Neuronal stem cell (in vitro differentiated cells): ENCODE measurements at regions not wholly inside any gene's neighbourhood (a gene's known extent, or its start where the extent isn't known, plus 50 kb on each side); places are given as distances from the start of the nearest gene placed in this dataset.

Experiments
- DNase-seq: peaks from one replicate; pipeline ENCODE4 v3.0.0-alpha.2; 2013; ENCODE audit warnings: low spot score
- H2AFZ ChIP-seq: one replicate; pipeline ENCODE4 v1.6.1; 2013; ENCODE audit warnings: mild to moderate bottlenecking, low read length, inconsistent platforms
- H2AK5ac ChIP-seq: 2 replicates; pipeline ENCODE4 v1.6.1; 2013; ENCODE audit warnings: low read depth, mild to moderate bottlenecking, inconsistent platforms, low read length, moderate library complexity, mixed read lengths
- H2BK120ac ChIP-seq: 2 replicates; pipeline ENCODE4 v1.6.1; 2013; ENCODE audit warnings: low read depth, mild to moderate bottlenecking, inconsistent platforms, low read length, moderate library complexity, mixed read lengths
- H2BK12ac ChIP-seq: one replicate; pipeline ENCODE4 v1.6.1; 2013; ENCODE audit warnings: low read length, inconsistent platforms
- H2BK15ac ChIP-seq: 2 replicates; pipeline ENCODE4 v1.6.1; 2013; ENCODE audit warnings: mild to moderate bottlenecking, low read length, inconsistent platforms, mixed read lengths
- H2BK5ac ChIP-seq: one replicate; pipeline ENCODE4 v1.6.1; 2013; ENCODE audit warnings: inconsistent platforms, mild to moderate bottlenecking, low read length, moderate library complexity
- H3K14ac ChIP-seq: one replicate; pipeline ENCODE4 v1.6.1; 2013; ENCODE audit warnings: low read length, inconsistent platforms
- H3K18ac ChIP-seq: 2 replicates; pipeline ENCODE4 v1.6.1; 2013; ENCODE audit warnings: low read length, inconsistent platforms
- H3K23ac ChIP-seq: 2 replicates; pipeline ENCODE4 v1.6.1; 2013; ENCODE audit warnings: low read depth, mild to moderate bottlenecking, mixed read lengths, low read length, inconsistent platforms; ENCODE audit not compliant: poor library complexity
- H3K27ac ChIP-seq: replicated peaks from 3 replicates; pipeline ENCODE4 v1.5.1; 2013; ENCODE audit warnings: low read length, inconsistent platforms
- H3K27me3 ChIP-seq, 3 experiments: 2 replicates each; pipeline ENCODE4 v1.6.1; 2013; ENCODE audit warnings: low read length in 3 of 3, mild to moderate bottlenecking in 2 of 3, inconsistent platforms in 1 of 3, low read depth in 1 of 3, mixed read lengths in 1 of 3, moderate library complexity in 1 of 3; ENCODE audit not compliant: control insufficient read depth in 3 of 3, insufficient read depth in 3 of 3
- H3K36me3 ChIP-seq, 2 donors: replicated peaks in 1 of 2; 2 replicates each; pipeline ENCODE4 v1.6.1; 2013; ENCODE audit warnings: low read length in 2 of 2; ENCODE audit not compliant: control insufficient read depth in 2 of 2, insufficient read depth in 2 of 2
- H3K4ac ChIP-seq: 2 replicates; pipeline ENCODE4 v1.6.1; 2013; ENCODE audit warnings: inconsistent platforms, mild to moderate bottlenecking, low read length, moderate library complexity
- H3K4me1 ChIP-seq, 2 donors: 1 replicate in 1 of 2; 2 replicates in 1 of 2; pipeline ENCODE4 v1.6.1; 2013; ENCODE audit warnings: low read length in 2 of 2, low read depth in 1 of 2; ENCODE audit not compliant: control insufficient read depth in 2 of 2, insufficient read depth in 1 of 2
- H3K4me2 ChIP-seq: one replicate; pipeline ENCODE4 v1.6.1; 2013; ENCODE audit warnings: mild to moderate bottlenecking, low read length, inconsistent platforms; ENCODE audit not compliant: insufficient read depth, poor library complexity, severe bottlenecking
- H3K4me3 ChIP-seq, 2 donors: 2 replicates each; pipeline ENCODE4 v1.5.1; 2013; ENCODE audit warnings: low read length in 2 of 2, mild to moderate bottlenecking in 2 of 2, inconsistent platforms in 1 of 2, moderate library complexity in 1 of 2
- H3K79me1 ChIP-seq: one replicate; pipeline ENCODE4 v1.6.1; 2013; ENCODE audit warnings: low read depth, mild to moderate bottlenecking, inconsistent platforms, low read length, moderate library complexity
- H3K9ac ChIP-seq: one replicate; pipeline ENCODE4 v1.6.1; 2013; ENCODE audit warnings: mild to moderate bottlenecking, low read depth, low read length, inconsistent platforms; ENCODE audit not compliant: poor library complexity
- H3K9me3 ChIP-seq, 2 donors: replicated peaks in 1 of 2; 2 replicates each; pipeline versions ENCODE3 to v1.6.1; 2013; ENCODE audit warnings: low read length in 2 of 2, mild to moderate bottlenecking in 2 of 2, inconsistent platforms in 1 of 2, low read depth in 1 of 2, mixed read lengths in 1 of 2, moderate library complexity in 1 of 2; ENCODE audit not compliant: control insufficient read depth in 2 of 2, insufficient read depth in 1 of 2
- H4K8ac ChIP-seq: one replicate; pipeline ENCODE4 v1.6.1; 2013; ENCODE audit warnings: low read depth, mild to moderate bottlenecking, inconsistent platforms, low read length, moderate library complexity
- H4K91ac ChIP-seq: one replicate; pipeline ENCODE4 v1.6.1; 2013; ENCODE audit warnings: low read length, low read depth, mild to moderate bottlenecking, inconsistent platforms; ENCODE audit not compliant: poor library complexity
- WGBS, 2 donors: extraction: QIAGEN DNeasy Blood & Tissue Kit; methylation state at CpG; one replicate each; pipeline ENCODE4 v1.1.7; 2013; ENCODE audit warnings: missing lambda C conversion rate in 2 of 2, mixed read lengths in 1 of 2; ENCODE audit not compliant: insufficient read length in 2 of 2, insufficient replicate concordance in 1 of 2; ENCODE audit errors: extremely low coverage in 2 of 2; 5-methylcytosine and 5-hydroxymethylcytosine counted together

DNA sequence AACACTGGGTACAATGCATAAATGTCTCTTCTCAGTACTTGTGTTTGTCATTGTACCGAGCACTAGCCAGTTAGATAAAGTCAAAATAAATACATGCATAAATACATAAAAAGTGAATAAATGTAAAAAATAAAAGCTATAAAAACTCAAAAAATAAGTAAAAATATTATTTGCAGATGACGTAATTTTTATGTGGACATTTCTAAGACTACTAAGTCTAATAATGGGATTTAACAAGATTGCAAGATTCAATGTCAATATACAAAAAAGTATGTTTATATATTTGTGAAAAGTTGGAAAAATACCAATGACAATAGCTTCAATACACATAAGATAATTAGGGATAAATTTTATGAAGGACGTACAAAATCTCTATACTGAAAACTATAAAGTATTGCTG is 639.6 kb downstream of the CBLN4 start:
- Histone ChIP-seq H3K18ac (no peak overlapping the region), H3K79me1 (no peaks in the 10 kb centered on the region), H3K4ac (no peak overlapping the region), H3K4me3 (no peak overlapping the region), H3K36me3 (no peaks in the 10 kb centered on the region), H2BK120ac (no peak overlapping the region), H2AFZ (no peak overlapping the region), H3K4me2 (no peak overlapping the region), H3K27ac (no peak overlapping the region), H3K9ac (no peak overlapping the region), H3K9me3 (no peaks in the 10 kb centered on the region), H3K4me1 (no peaks in the 10 kb centered on the region), H2AK5ac (no peak overlapping the region), H2BK5ac (no peak overlapping the region), H3K14ac (no peak overlapping the region), H3K27me3 (no peaks in the 10 kb centered on the region), H2BK12ac (no peak overlapping the region), H3K23ac (no peak overlapping the region), H4K8ac (no peak overlapping the region), H2BK15ac (no peak overlapping the region), H4K91ac (no peak overlapping the region)
- no peak for DNase-seq
- WGBS, 2 donors = no CpG with 5 or more reads among the region's 3 CpGs

DNA sequence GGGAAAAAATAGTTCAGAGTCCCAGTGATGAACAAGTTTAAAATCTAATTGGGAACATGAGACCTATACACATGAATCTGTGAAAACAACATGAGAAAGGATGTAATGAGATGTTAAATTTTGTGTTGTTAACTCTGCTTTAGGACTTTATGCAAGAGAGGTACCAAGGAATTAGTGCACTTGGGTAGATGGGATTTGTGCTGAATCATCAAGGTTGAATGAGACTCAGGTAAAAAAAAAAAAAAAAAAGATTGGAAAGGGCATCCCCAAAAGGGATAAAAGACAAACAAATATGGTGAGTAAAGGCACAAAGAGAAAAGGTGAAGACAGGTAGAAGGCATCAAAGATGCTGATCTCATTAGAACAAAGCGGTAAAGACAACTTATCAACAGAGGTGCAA is 644.4 kb downstream of the CBLN4 start:
- H4K8ac ChIP-seq = no peak overlapping the region
- no peak for DNase-seq
- no peak overlapping the region for H3K27ac ChIP-seq
- H3K14ac ChIP-seq = no peak overlapping the region
- no peak overlapping the region for H3K4me3 ChIP-seq
- H3K79me1 ChIP-seq = no peaks in the 10 kb centered on the region
- H3K23ac ChIP-seq = no peak overlapping the region
- no peak overlapping the region for H3K9ac ChIP-seq
- WGBS, 2 donors = no CpG with 5 or more reads among the region's 1 CpG
- no peak overlapping the region for H2AK5ac ChIP-seq
- no peak overlapping the region for H4K91ac ChIP-seq
- no peak overlapping the region for H2BK120ac ChIP-seq
- no peak overlapping the region for H3K4me2 ChIP-seq
- H2BK12ac ChIP-seq = no peak overlapping the region
- H3K4ac ChIP-seq = no peak overlapping the region
- H3K36me3 ChIP-seq = no peaks in the 10 kb centered on the region
- no peak overlapping the region for H3K18ac ChIP-seq
- H3K27me3 ChIP-seq = no peaks in the 10 kb centered on the region
- H2BK5ac ChIP-seq = no peak overlapping the region
- no peaks in the 10 kb centered on the region for H3K4me1 ChIP-seq
- no peak overlapping the region for H2BK15ac ChIP-seq
- H3K9me3 ChIP-seq = no peaks in the 10 kb centered on the region
- no peak overlapping the region for H2AFZ ChIP-seq

DNA sequence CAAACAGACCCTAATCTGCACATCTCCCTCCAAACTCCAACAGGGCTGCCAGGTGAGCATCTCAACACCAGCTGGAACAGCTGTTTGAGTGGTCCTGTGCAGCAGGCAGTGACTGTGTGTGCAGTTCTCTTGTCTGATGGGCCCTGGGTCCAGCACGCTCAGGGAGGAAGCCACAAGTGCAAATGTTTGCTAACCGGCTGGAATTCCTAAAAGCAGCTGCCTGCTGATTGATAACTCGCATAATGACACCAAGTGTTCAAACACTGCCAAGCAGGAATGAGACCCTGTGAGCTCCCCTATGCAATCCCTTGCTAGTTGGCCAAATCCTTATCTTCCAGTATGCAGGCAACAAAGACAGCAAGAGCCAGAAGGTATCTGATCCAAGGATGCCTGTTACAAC is 650.6 kb downstream of the CBLN4 start:
- H3K36me3 ChIP-seq = no peaks in the 10 kb centered on the region
- no peak overlapping the region for H2AFZ ChIP-seq
- H3K79me1 ChIP-seq = no peaks in the 10 kb centered on the region
- H2BK120ac ChIP-seq = no peak overlapping the region
- no peak overlapping the region for H3K23ac ChIP-seq
- no peak overlapping the region for H3K4me3 ChIP-seq
- H2BK5ac ChIP-seq = no peak overlapping the region
- H3K9ac ChIP-seq = no peak overlapping the region
- no peak overlapping the region for H3K14ac ChIP-seq
- H2BK12ac ChIP-seq = no peak overlapping the region
- no peak overlapping the region for H2BK15ac ChIP-seq
- no peak overlapping the region for H3K4me2 ChIP-seq
- no peak overlapping the region for H3K4ac ChIP-seq
- no CpG with 5 or more reads among the region's 3 CpGs for WGBS, 2 donors
- no peak overlapping the region for H2AK5ac ChIP-seq
- H3K9me3 ChIP-seq = no peaks in the 10 kb centered on the region
- H3K18ac ChIP-seq = no peak overlapping the region
- DNase-seq = no peak
- H4K8ac ChIP-seq = no peak overlapping the region
- H3K4me1 ChIP-seq = no peaks in the 10 kb centered on the region
- no peak overlapping the region for H3K27ac ChIP-seq
- no peak overlapping the region for H4K91ac ChIP-seq
- no peaks in the 10 kb centered on the region for H3K27me3 ChIP-seq

DNA sequence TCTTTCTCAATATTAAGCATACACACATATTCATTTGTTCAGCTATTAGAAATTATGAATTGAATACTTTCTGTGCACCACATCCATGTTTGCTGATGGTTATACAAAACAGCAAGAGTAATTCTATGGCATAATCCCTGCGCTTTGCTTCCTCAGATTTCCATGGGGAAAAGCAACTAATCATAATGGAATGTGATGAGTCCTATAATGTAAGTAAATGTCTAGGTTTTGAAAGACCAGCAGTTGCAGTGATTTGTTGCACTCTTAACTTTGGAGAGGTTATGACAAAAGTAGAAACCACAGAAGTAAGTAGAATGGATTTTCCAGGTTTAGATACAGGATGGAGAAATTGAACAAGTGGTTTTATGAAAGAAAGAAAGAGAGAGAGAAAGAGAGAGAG is 652.1 kb downstream of the CBLN4 start:
- H3K4ac ChIP-seq = no peak overlapping the region
- H3K4me1 ChIP-seq = no peaks in the 10 kb centered on the region
- H3K14ac ChIP-seq = no peak overlapping the region
- no peak overlapping the region for H2BK12ac ChIP-seq
- H3K79me1 ChIP-seq = no peaks in the 10 kb centered on the region
- no peak overlapping the region for H4K8ac ChIP-seq
- no CpG with 5 or more reads among the region's 1 CpG for WGBS, 2 donors
- no peak overlapping the region for H2AFZ ChIP-seq
- DNase-seq = no peak
- no peak overlapping the region for H3K4me2 ChIP-seq
- H3K4me3 ChIP-seq = no peak overlapping the region
- no peak overlapping the region for H2BK15ac ChIP-seq
- H2AK5ac ChIP-seq = no peak overlapping the region
- H4K91ac ChIP-seq = no peak overlapping the region
- H3K27me3 ChIP-seq = no peaks in the 10 kb centered on the region
- no peak overlapping the region for H3K18ac ChIP-seq
- H3K9ac ChIP-seq = no peak overlapping the region
- no peak overlapping the region for H2BK120ac ChIP-seq
- H2BK5ac ChIP-seq = no peak overlapping the region
- no peaks in the 10 kb centered on the region for H3K9me3 ChIP-seq
- H3K36me3 ChIP-seq = no peaks in the 10 kb centered on the region
- no peak overlapping the region for H3K27ac ChIP-seq
- H3K23ac ChIP-seq = no peak overlapping the region
